Endothelial cell of umbilical vein (primary cell): ENCODE measurements at regions not wholly inside any gene's neighbourhood (a gene's known extent, or its start where the extent isn't known, plus 50 kb on each side); places are given as distances from the start of the nearest gene placed in this dataset. TPM values are rescaled to one million over a fixed set of nuclear protein-coding genes. Genes with fewer than 3 reads are reported as not detected.

Source experiments
- small RNA-seq: library from RNA; depleted of rRNA; stranded (forward); fragments of <200 nt; gene quantifications from one replicate; pipeline ENCODE3, GENCODE V24; 2012; ENCODE audit warnings: low replicate concordance, low read depth; ENCODE audit not compliant: insufficient read depth, insufficient read length

Small RNA genes in the stretch of these regions (small RNA-seq; reads per million reads assigned to genes)
- not detected for gene RNU6-1087P
